ENCODE measurements at regions not wholly inside any gene's neighbourhood (a gene's known extent, or its start where the extent isn't known, plus 50 kb on each side); places are given as distances from the start of the nearest gene placed in this dataset.

- H3K79me1 ChIP-seq (ENCODE audit: insufficient read depth, low read depth, low read length, poor library complexity, severe bottlenecking) = no peaks in the 10 kb centered on the region
- no peak overlapping the region for H3K4me2 ChIP-seq (ENCODE audit: insufficient read depth, insufficient read length, low read length)
- Mint-ChIP-seq H3K4me3 (no peak overlapping the region), H3K36me3 (ENCODE audit: insufficient read depth in 1 of 3, low read depth in 3 of 3) (peaks cover 0 to 3% (median 0%) of the 10 kb centered on the region in 3 experiments; a peak in 1 of 7 replicates), H3K4me1 (peaks cover 15 to 16% of the 10 kb centered on the region in 2 experiments), H3K27ac (peak overlapping the region in 2 of 3 experiments; percentile 16 to 65; a peak in 4 of 7 replicates), H3K27me3 (ENCODE audit: low read depth) (peaks cover 7% of the 10 kb centered on the region), H3K9me3 (no peaks in the 10 kb centered on the region)
- H4K91ac ChIP-seq (ENCODE audit: insufficient read length, low read depth, low read length) = no peak overlapping the region
- no peak overlapping the region for H2BK120ac ChIP-seq (ENCODE audit: low read depth, low read length, poor library complexity, severe bottlenecking)
- no peaks in the 10 kb centered on the region for H3K79me2 ChIP-seq (ENCODE audit: insufficient read depth, low read length)
- no peak overlapping the region for H2AK5ac ChIP-seq (ENCODE audit: insufficient read length, low read length)
- peak; percentile 48 for DNase-seq
- H3K4me1 ChIP-seq (ENCODE audit: insufficient read depth, low read length) = peaks cover 2% of the 10 kb centered on the region; the same call in 1 of the 2 replicates
- no peak for TF ChIP-seq CTCF (conservative IDR thresholded peaks at IDR 0.05)
- H3K14ac ChIP-seq (ENCODE audit: insufficient read depth, low read length) = no peak overlapping the region
- H3T11ph ChIP-seq (ENCODE audit: low read length) = no peak overlapping the region
- H3K56ac ChIP-seq (ENCODE audit: insufficient read length, low read depth, low read length) = no peak overlapping the region
- H3K4ac ChIP-seq (ENCODE audit: low read depth, low read length) = no peak overlapping the region
- no peak overlapping the region for H2BK15ac ChIP-seq (ENCODE audit: low read depth, low read length)
- H2BK5ac ChIP-seq (ENCODE audit: insufficient read length, low read length) = no peak overlapping the region
- no peak overlapping the region for H3K18ac ChIP-seq (ENCODE audit: insufficient read length, low read depth, low read length)
- H3K23ac ChIP-seq (ENCODE audit: insufficient read length, low read depth, low read length) = no peak overlapping the region
- no peak overlapping the region for H4K8ac ChIP-seq (replicated peaks; ENCODE audit: insufficient read length, low read depth, low read length)
- WGBS (ENCODE audit: extremely low coverage, insufficient read length, low lambda C conversion rate) = no CpG with 5 or more reads among the region's 10 CpGs
- H3K9me3 ChIP-seq (ENCODE audit: control insufficient read depth, low read depth, low read length) = no peaks in the 10 kb centered on the region
- no peak overlapping the region for H3K27ac ChIP-seq (ENCODE audit: insufficient read length, low read depth, low read length)
- no peak overlapping the region for H3K9ac ChIP-seq (ENCODE audit: extremely low read depth, insufficient read length, low read length)
- no peak overlapping the region for H2BK12ac ChIP-seq (ENCODE audit: insufficient read length, low read depth, low read length)
- H4K5ac ChIP-seq (ENCODE audit: insufficient read length, low read depth, low read length) = no peak overlapping the region
- H3K27me3 ChIP-seq (ENCODE audit: insufficient read depth, low read length) = no peaks in the 10 kb centered on the region
- no peaks in the 10 kb centered on the region for H4K20me1 ChIP-seq (ENCODE audit: control insufficient read depth, insufficient read depth, insufficient read length)
- no peak overlapping the region for H2BK20ac ChIP-seq (ENCODE audit: low read depth, low read length, poor library complexity, severe bottlenecking)
- H2AFZ ChIP-seq (ENCODE audit: low read length) = no peak overlapping the region
- no peaks in the 10 kb centered on the region for H3K23me2 ChIP-seq (ENCODE audit: insufficient read length, low read depth, low read length, poor library complexity, severe bottlenecking)
Observed at GRCh38 chr13:87123987-87124784, 547.0 kb upstream of the SLITRK5 start.

Measured in H9 (cell line).